DND-41 (cell line): ENCODE measurements at regions not wholly inside any gene's neighbourhood (a gene's known extent, or its start where the extent isn't known, plus 50 kb on each side); places are given as distances from the start of the nearest gene placed in this dataset.
"Not testable (repeated sequence)": the region's sequence is repeated elsewhere in the genome, so short reads cannot be mapped to it uniquely, and the experiment has no call there.

Experiments
- CTCF ChIP-seq: IDR thresholded peaks from 2 replicates; pipeline ENCODE4 v1.5.1; 2012; ENCODE audit warnings: borderline replicate concordance, low read length, moderate library complexity, mild to moderate bottlenecking; ENCODE audit not compliant: poor library complexity, severe bottlenecking; ENCODE audit errors: extremely low read depth
- EZH2 ChIP-seq: IDR thresholded peaks from 3 replicates; pipeline ENCODE4 v1.6.1; 2012; ENCODE audit warnings: borderline replicate concordance, low read depth, mild to moderate bottlenecking, moderate library complexity, low read length, inconsistent platforms; ENCODE audit not compliant: severe bottlenecking

- not testable (repeated sequence) for TF ChIP-seq CTCF, EZH2
These were observed 572.8 kb downstream of the TUBA3C start for GRCh38 chr13:18608851-18609250.
